GM03348 (cell line): ENCODE measurements at regions not wholly inside any gene's neighbourhood (a gene's known extent, or its start where the extent isn't known, plus 50 kb on each side); places are given as distances from the start of the nearest gene placed in this dataset.

Experiments
- DNase-seq: peaks from one replicate; pipeline ENCODE4 v3.0.0; 2012; ENCODE audit warnings: low spot score

DNA sequence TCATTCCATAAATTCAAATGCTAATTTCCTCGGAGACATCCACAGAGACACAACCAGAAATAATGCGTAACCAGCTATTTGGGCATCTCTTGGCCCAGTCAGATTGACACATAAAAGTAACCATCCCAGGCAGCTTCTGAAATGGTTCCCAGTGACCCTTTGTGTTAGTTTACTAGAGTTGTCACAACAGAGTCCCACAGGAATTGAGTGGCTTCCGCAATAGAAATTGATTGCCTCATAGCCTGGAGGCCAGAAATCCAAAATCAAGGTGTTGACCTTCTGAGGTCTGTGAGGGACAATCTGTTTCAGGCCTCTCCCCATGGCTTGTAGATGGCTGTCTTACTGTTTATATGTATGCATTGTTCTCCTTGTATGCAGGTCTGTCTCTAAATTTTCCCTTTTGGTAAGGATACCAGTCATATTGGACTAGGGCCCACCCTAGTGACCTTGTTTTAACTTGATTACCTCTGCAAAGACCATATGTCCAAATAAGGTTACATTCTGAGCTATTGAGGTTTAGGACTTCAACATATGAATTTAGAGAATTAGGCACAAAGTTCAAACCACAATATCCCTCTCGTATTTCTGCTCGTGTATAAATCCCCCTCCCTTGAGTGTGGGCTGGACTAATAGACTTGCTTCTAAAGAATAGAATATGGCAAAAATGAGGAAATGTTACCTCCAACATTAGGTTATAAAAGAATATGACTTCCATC lies 78.2 kb upstream of the FGGY start:
- no peak for DNase-seq

DNA sequence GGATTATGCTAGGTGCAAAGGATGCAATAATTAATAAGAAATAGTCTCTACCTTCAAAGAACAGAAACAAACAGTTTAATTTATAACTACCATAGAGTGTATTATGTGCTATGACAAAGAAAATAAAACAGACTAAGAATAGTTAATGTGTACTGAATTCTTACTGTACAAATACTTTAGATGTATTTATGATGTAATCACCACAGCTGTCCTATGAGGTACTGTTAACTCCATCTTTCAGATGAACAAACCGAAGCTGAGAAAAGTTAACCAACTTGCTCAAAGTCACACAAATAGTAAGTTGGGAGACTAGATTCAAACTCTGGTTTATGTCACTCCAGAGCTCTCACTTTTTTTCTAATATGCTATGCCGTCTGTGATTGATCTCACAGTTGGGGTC lies 77.0 kb upstream of the FGGY start:
- DNase-seq, result no peak

- DNase-seq, result no peak
Observed at GRCh38 chr1:59220356-59220755, 76.5 kb upstream of the FGGY start.

- no peak for DNase-seq
Observed at GRCh38 chr1:59223198-59223597, 73.7 kb upstream of the FGGY start.

DNA sequence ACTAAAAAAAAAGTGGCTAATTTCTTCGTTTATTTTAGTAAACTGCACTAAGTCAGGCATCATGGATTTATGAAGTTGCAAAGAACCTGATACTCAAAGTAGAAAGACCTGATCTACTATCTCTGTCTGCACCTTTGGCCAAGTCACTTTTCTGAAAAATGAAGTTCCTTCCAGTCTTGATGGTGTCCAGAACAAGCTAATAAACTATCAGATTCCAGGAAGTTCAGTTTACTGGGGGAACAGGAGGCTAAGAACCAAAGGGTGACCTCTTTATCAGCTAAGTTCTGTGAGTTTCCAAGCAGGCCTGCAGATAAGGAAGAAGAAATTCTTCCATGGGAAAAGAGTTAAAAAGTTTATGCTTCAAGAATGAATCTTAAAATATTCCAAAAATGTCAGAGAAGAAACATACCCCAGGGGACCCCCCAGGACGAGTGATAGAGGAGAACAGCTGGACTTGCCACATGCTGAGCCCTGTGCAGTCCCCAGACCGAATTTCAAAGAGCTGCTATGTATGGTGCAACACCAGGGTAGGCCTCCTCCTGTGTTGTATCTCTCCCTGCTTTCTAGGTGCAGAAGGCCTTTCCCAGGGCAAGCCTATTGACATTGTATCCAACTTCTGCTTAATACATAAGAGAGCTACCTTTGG lies 72.8 kb upstream of the FGGY start:
- DNase-seq, result no peak

DNA sequence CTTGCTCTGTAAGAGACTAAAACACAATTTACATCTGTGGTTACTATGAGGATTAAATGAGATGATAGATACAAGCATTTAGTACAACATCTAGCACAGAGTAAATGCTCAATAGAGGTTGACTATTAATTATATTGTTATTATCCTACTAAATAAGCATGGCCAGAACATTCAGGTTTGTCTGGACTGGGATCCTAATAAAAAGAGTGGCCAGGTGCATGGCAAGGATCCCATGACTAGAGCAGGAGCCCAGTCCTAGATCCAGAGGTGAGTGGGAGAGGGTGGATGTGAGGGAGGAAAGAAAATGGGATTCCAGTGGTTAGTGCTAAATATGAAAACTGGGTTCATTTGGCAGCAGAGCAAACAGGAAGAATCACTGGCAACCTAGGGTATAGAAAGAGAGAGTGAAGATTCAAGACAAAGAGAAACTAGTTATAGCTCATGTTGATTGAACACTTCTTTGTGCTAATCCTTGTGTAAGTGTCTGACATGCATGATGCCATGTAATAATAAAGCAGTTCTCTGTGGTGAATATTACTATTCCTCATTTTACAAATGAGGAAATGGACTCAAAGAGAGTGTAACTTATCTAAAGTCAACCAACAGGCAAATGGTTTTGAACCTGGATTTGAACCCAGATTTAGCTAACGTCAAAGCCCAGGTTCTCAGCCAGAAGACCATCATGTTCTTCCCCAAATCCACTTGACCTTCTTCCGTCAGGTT lies 71.1 kb upstream of the FGGY start:
- no peak for DNase-seq

- peak; percentile 58 for DNase-seq
Observed at GRCh38 chr1:59229138-59229537, 67.8 kb upstream of the FGGY start.

- DNase-seq, result no peak
Observed at GRCh38 chr1:59230622-59231021, 66.3 kb upstream of the FGGY start.

- no peak for DNase-seq
Observed at GRCh38 chr1:59232216-59232615, 64.7 kb upstream of the FGGY start.

DNA sequence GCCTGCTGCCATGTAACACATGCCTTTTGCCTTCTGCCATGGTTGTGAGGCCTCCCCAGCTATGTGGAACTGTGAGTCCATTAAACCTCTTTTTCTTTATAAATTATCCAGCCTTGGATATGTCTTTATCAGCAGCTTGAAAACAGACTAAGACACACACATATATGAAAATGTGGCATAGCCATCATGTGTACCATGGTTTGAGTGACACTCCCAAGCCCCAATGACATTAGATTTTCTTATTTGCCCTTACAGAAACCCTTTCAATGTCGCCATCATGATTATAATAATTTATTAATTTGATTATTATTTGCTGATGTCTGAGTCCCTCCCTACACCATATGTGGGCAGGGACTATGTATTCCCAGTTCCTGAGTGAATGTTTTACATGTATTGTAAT lies 63.5 kb upstream of the FGGY start:
- DNase-seq, result no peak

- DNase-seq, result no peak
Observed at GRCh38 chr1:59236721-59237545, 60.0 kb upstream of the FGGY start.

GRCh38 chr1:59237900-59238299 lies 59.0 kb upstream of the FGGY start:
- no peak for DNase-seq

- DNase-seq, result no peak
Observed at GRCh38 chr1:59238333-59238934, 58.5 kb upstream of the FGGY start.

GRCh38 chr1:59238993-59239392 lies 57.9 kb upstream of the FGGY start:
- no peak for DNase-seq

- no peak for DNase-seq
Observed at GRCh38 chr1:59241909-59242308, 55.0 kb upstream of the FGGY start.

DNA sequence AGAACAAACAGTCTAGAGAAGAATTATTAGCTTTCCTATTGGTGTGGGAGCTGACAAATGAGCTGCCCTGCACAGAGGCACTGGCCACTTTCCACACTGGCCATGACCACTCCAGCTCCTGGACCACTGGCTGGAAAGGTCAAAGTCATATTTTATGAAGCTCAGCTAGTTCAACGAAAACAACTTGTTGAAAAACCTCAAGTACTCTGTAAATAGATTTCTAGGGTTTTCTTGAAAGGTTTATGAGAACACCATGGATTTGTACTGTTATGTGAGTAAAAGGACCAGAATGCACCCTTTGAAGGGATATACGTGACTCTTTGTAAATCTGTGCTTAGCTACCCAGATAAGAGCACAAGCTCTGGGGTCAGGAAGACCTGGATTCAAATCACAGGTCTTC lies 54.5 kb upstream of the FGGY start:
- DNase-seq, result no peak

DNA sequence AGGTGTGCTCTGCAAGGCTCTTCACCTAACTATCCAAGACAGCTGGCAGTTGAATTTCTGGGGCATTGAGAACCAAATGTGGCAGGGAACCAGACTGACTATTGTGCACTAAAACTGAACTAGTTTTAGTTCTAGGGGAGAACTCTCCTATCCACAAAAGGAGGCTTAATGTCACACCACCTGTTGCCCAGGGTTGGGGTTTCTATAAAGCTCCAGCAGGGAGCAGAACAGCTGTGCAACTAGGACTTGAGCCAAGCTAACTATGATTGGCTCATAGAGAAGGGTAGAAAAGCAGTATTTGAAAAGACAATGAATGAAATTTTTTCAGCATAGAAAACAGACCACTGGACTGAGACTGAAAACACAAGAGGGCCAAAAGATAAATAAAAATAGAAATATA lies 53.3 kb upstream of the FGGY start:
- DNase-seq, result no peak

DNA sequence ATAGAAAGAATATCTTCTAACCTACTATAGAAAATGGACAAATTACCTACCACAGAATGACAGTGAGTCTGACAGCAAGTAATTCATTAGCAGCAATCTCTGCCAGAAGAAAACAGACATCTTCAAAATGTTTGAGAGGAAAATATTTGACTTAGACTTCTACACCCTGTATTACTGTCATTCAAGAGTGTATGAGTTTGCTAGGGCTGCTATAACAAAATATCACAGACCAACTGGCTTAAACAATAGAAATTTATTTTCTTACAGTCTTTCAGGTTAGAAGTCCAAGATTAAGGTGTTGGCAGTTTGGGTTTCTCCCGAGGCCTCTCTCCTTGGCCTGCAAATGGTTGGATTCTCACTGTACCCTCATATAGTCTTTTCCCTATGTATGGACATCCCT lies 52.9 kb upstream of the FGGY start:
- no peak for DNase-seq

DNA sequence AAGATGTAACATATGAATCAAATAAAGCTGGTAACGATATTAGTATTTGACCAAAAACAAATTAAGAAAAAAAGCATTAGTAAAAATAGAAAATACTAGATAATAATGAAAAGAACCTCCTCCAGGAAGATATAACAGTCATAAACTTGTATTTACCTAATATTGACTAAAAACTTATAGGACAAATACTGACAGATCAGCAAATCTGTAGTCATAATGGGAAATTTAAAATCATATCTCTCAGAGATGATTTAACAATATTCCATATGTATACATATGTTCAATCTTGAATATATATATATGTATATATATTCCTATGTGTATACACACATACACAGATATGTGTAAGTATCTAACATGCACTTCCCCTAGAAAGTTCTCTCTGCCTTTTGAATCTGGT lies 52.0 kb upstream of the FGGY start:
- no peak for DNase-seq
